ENCODE measurements at regions not wholly inside any gene's neighbourhood (a gene's known extent, or its start where the extent isn't known, plus 50 kb on each side); places are given as distances from the start of the nearest gene placed in this dataset.

- peaks cover 0 to 3% of the 10 kb centered on the region in 2 experiments; a peak in 2 of 5 replicates for H3K9me3 Mint-ChIP-seq
- no peak overlapping the region for H3K4me3 Mint-ChIP-seq
- no peak overlapping the region for H3K27ac ChIP-seq (ENCODE audit: insufficient read length, low read depth, low read length)
- no peak overlapping the region for H3T11ph ChIP-seq (ENCODE audit: low read length)
- no peaks in the 10 kb centered on the region for H3K9me3 ChIP-seq (ENCODE audit: control insufficient read depth, low read depth, low read length)
- no peak overlapping the region for H4K91ac ChIP-seq (ENCODE audit: insufficient read length, low read depth, low read length)
- H2BK15ac ChIP-seq (ENCODE audit: low read depth, low read length), result no peak overlapping the region
- no CpG with 5 or more reads among the region's 4 CpGs for WGBS (ENCODE audit: extremely low coverage, insufficient read length, low lambda C conversion rate)
- no peak overlapping the region for H3K18ac ChIP-seq (ENCODE audit: insufficient read length, low read depth, low read length)
- H3K9ac ChIP-seq (ENCODE audit: extremely low read depth, insufficient read length, low read length), result no peak overlapping the region
- H3K4me2 ChIP-seq (ENCODE audit: insufficient read depth, insufficient read length, low read length), result no peak overlapping the region
- no peaks in the 10 kb centered on the region for H4K20me1 ChIP-seq (ENCODE audit: control insufficient read depth, insufficient read depth, insufficient read length)
- no peak overlapping the region for H3K4ac ChIP-seq (ENCODE audit: low read depth, low read length)
- H2BK12ac ChIP-seq (ENCODE audit: insufficient read length, low read depth, low read length), result no peak overlapping the region
- H3K79me2 ChIP-seq (ENCODE audit: insufficient read depth, low read length), result no peaks in the 10 kb centered on the region
- H3K4me1 ChIP-seq (ENCODE audit: insufficient read depth, low read length), result no peaks in the 10 kb centered on the region
- H3K27ac Mint-ChIP-seq, result no peak overlapping the region
- H2BK5ac ChIP-seq (ENCODE audit: insufficient read length, low read length), result no peak overlapping the region
- no peak overlapping the region for H4K5ac ChIP-seq (ENCODE audit: insufficient read length, low read depth, low read length)
- no peaks in the 10 kb centered on the region for H3K27me3 ChIP-seq (ENCODE audit: insufficient read depth, low read length)
- H2AK5ac ChIP-seq (ENCODE audit: insufficient read length, low read length), result no peak overlapping the region
- H2BK20ac ChIP-seq (ENCODE audit: low read depth, low read length, poor library complexity, severe bottlenecking), result no peak overlapping the region
- no peak overlapping the region for H4K8ac ChIP-seq (replicated peaks; ENCODE audit: insufficient read length, low read depth, low read length)
- no peak overlapping the region for H3K14ac ChIP-seq (ENCODE audit: insufficient read depth, low read length)
- TF ChIP-seq CTCF (conservative IDR thresholded peaks at IDR 0.05), result no peak
- H3K79me1 ChIP-seq (ENCODE audit: insufficient read depth, low read depth, low read length, poor library complexity, severe bottlenecking), result no peaks in the 10 kb centered on the region
- DNase-seq, result no peak
- no peak overlapping the region for H3K56ac ChIP-seq (ENCODE audit: insufficient read length, low read depth, low read length)
- no peaks in the 10 kb centered on the region for H3K4me1 Mint-ChIP-seq
- H3K23ac ChIP-seq (ENCODE audit: insufficient read length, low read depth, low read length), result no peak overlapping the region
- H2AFZ ChIP-seq (ENCODE audit: low read length), result no peak overlapping the region
- H3K23me2 ChIP-seq (ENCODE audit: insufficient read length, low read depth, low read length, poor library complexity, severe bottlenecking), result no peaks in the 10 kb centered on the region
- H3K27me3 Mint-ChIP-seq (ENCODE audit: low read depth), result no peaks in the 10 kb centered on the region
- no peak overlapping the region for H2BK120ac ChIP-seq (ENCODE audit: low read depth, low read length, poor library complexity, severe bottlenecking)
- no peaks in the 10 kb centered on the region for H3K36me3 Mint-ChIP-seq (ENCODE audit: insufficient read depth in 1 of 3, low read depth in 3 of 3)
These were observed 575.2 kb downstream of the DACH1 start for GRCh38 chr13:71291842-71292146.
